Heart left ventricle (tissue), 16 donors: ENCODE measurements at regions not wholly inside any gene's neighbourhood (a gene's known extent, or its start where the extent isn't known, plus 50 kb on each side); places are given as distances from the start of the nearest gene placed in this dataset.

Experiments used
- ATAC-seq, 4 donors: fragments of 200-7000 bp; cut with Tn5 transposase; one replicate each; pipeline ENCODE4 v1.9.1; 2020 to 2022; ENCODE audit warnings: moderate library complexity in 4 of 4, mild to moderate bottlenecking in 3 of 4, moderate number of reproducible peaks in 1 of 4
- DNase-seq, 5 donors: peaks; one replicate each; pipeline ENCODE4 v3.0.0-alpha.2; 2020
- H3K27ac ChIP-seq, 12 donors: fragments of 200-600 bp; sonication (generic) in 4 of 12; one replicate each; pipeline versions ENCODE4 v1.5.0 to v1.8.0; 2016 to 2022; ENCODE audit warnings: mild to moderate bottlenecking in 2 of 12
- H3K27me3 ChIP-seq, 9 donors: fragments of 200-600 bp; sonication (generic) in 2 of 9; one replicate each; pipeline versions ENCODE4 v1.5.1 to v1.8.0; 2016 to 2022; ENCODE audit warnings: mild to moderate bottlenecking in 3 of 9
- H3K36me3 ChIP-seq, 9 donors: fragments of 200-600 bp; sonication (generic) in 2 of 9; one replicate each; pipeline versions ENCODE4 v1.5.0 to v1.8.0; 2018 to 2022; ENCODE audit warnings: mild to moderate bottlenecking in 2 of 9
- H3K4me1 ChIP-seq, 12 donors: fragments of 200-600 bp; sonication (generic) in 4 of 12; one replicate each; pipeline versions ENCODE4 v1.5.0 to v1.8.0; 2016 to 2022; ENCODE audit warnings: mild to moderate bottlenecking in 3 of 12
- H3K4me3 ChIP-seq, 12 donors: fragments of 200-600 bp; sonication (generic) in 4 of 12; one replicate each; pipeline versions ENCODE4 v1.5.0 to v1.8.0; 2017 to 2022; ENCODE audit warnings: mild to moderate bottlenecking in 9 of 12, moderate library complexity in 4 of 12
- H3K9me3 ChIP-seq, 12 donors: fragments of 200-600 bp; sonication (generic) in 4 of 12; one replicate each; pipeline versions ENCODE4 v1.5.0 to v1.8.0; 2016 to 2022; ENCODE audit warnings: mild to moderate bottlenecking in 1 of 12
- CTCF ChIP-seq, 12 donors: fragments of 200-600 bp; sonication (generic) in 4 of 12; IDR thresholded peaks; one replicate each; pipeline versions ENCODE4 v1.5.0 to v1.8.0; 2018 to 2022; ENCODE audit warnings: antibody characterized with exemption in 12 of 12, mild to moderate bottlenecking in 5 of 12
- POLR2A ChIP-seq, 2 donors: fragments of 450-650 bp; IDR thresholded peaks; one replicate each; pipeline ENCODE4 v1.6.1; 2017; ENCODE audit warnings: antibody characterized with exemption in 2 of 2, mild to moderate bottlenecking in 2 of 2, moderate library complexity in 2 of 2
- WGBS, 4 donors: extraction: QIAGEN DNeasy Blood & Tissue Kit in 2 of 4; methylation state at CpG; one replicate each; pipeline versions ENCODE4 v1.1.5 to v1.1.7; 2013 to 2018; 5-methylcytosine and 5-hydroxymethylcytosine counted together
- intact Hi-C, 10 donors: fragments of 100-400 bp; cut with DNase I; formaldehyde crosslinking; loops; one replicate each; pipeline versions ENCODE4 v1.11.1 to v1.14.2; 2022
- donor health status: ischemic (EF 13 %, LVEDD 7.1; RV severe dilation, severe dysfunction).
- donor health status: healthy with polysubstance abuse.
- donor health status: DM: no; HTN: yes; CAD: no.
- donor health status: DM: no; HTN: no; CAD: no.
- donor health status: ischemic (EF 25% LVEDD 6.9; RV normal size, moderate dysfunction).
- donor health status: ischemic (EF 25% LVEDD 5.7; RV mildly dilated, moderate dysfunction).
- donor health status: healthy.
- donor health status: DM: yes; HTN: yes; CAD: no.
- donor health status: ischemic (EF 35%, LVEDD 5.7; RV mildly dilated, moderate dysfunction).
- donor health status: nonischemic (EF 11% LVEDD 7.7; RV severe dilation, severe dysfunction).
- donor health status: DM: yes; HTN: yes; CAD: no.
- donor health status: PGD.
- donor health status: ischemic (EF 29% LVEDD 5.4; RV normal size, mild dysfunction).
- donor health status: nonischemic (EF 23%, LVEDD 6.1; RV moderate dilation, normal function).

- no peak for TF ChIP-seq CTCF (IDR thresholded peaks at IDR 0.05)
- no peak for TF ChIP-seq POLR2A (IDR thresholded peaks at IDR 0.05)
- Histone ChIP-seq H3K36me3 (no peaks in the 10 kb centered on the region), H3K27ac (no peak overlapping the region), H3K4me1 (no peaks in the 10 kb centered on the region), H3K4me3 (no peak overlapping the region), H3K27me3 (no peaks in the 10 kb centered on the region), H3K9me3 (peaks cover 0 to 15% (median 0%) of the 10 kb centered on the region in 12 donors)
- intact Hi-C loops, result no loop called here
- 89 to 94% (median 92%) methylated on average over 1 of the region's 1 CpG for WGBS, 4 donors
- no peak for ATAC-seq
- DNase-seq, result no peak
These were observed 707.6 kb upstream of the MARCKS start for GRCh38 chr6:113149511-113149910.

GRCh38 chr6:113160306-113161017 is 696.7 kb upstream of the MARCKS start:
- no peak for TF ChIP-seq POLR2A (IDR thresholded peaks at IDR 0.05)
- no peak for TF ChIP-seq CTCF (IDR thresholded peaks at IDR 0.05)
- Histone ChIP-seq H3K4me3 (no peak overlapping the region), H3K9me3 (no peaks in the 10 kb centered on the region), H3K27me3 (no peaks in the 10 kb centered on the region), H3K4me1 (no peaks in the 10 kb centered on the region), H3K36me3 (no peaks in the 10 kb centered on the region), H3K27ac (no peak overlapping the region)
- WGBS, 4 donors, result 78 to 82% (median 79%) methylated on average over 5 of the region's 5 CpGs
- DNase-seq, result no peak
- ATAC-seq, result no peak
- intact Hi-C loops, result no loop called here

- Histone ChIP-seq H3K4me1 (no peaks in the 10 kb centered on the region), H3K4me3 (no peak overlapping the region), H3K9me3 (no peaks in the 10 kb centered on the region), H3K36me3 (no peaks in the 10 kb centered on the region), H3K27ac (no peak overlapping the region), H3K27me3 (no peaks in the 10 kb centered on the region)
- ATAC-seq, result no peak
- no peak for TF ChIP-seq POLR2A (IDR thresholded peaks at IDR 0.05)
- TF ChIP-seq CTCF (IDR thresholded peaks at IDR 0.05), result no peak
- WGBS, 4 donors, result 73 to 88% (median 87%) methylated on average over 1 of the region's 1 CpG
- DNase-seq, result no peak
- intact Hi-C loops, result no loop called here
These were observed 696.2 kb upstream of the MARCKS start for GRCh38 chr6:113161018-113161315.

GRCh38 chr6:113162739-113163138 is 694.4 kb upstream of the MARCKS start:
- 95 to 100% (median 98%) methylated on average over 1 of the region's 1 CpG for WGBS, 4 donors
- H3K36me3 ChIP-seq, result no peaks in the 10 kb centered on the region

More at GRCh38 chr6:113162739-113163138, 694.4 kb upstream of the MARCKS start:
- DNase-seq, result no peak
- TF ChIP-seq CTCF (IDR thresholded peaks at IDR 0.05) (no peak), POLR2A (IDR thresholded peaks at IDR 0.05) (no peak)
- H3K4me1 ChIP-seq, result no peaks in the 10 kb centered on the region
- H3K27ac ChIP-seq, result no peak overlapping the region
- H3K9me3 ChIP-seq, result no peaks in the 10 kb centered on the region
- H3K27me3 ChIP-seq, result no peaks in the 10 kb centered on the region
- H3K4me3 ChIP-seq, result no peak overlapping the region
- intact Hi-C loops, result no loop called here
- no peak for ATAC-seq
